Lower lobe of right lung (tissue), 2 donors: ENCODE measurements at regions not wholly inside any gene's neighbourhood (a gene's known extent, or its start where the extent isn't known, plus 50 kb on each side); places are given as distances from the start of the nearest gene placed in this dataset.
A peak's percentile ranks its signal among the peaks of the same experiment; 100 is the strongest.

Experiments used
- ATAC-seq, 2 donors: fragments of 200-7000 bp; cut with Tn5 transposase; one replicate each; pipeline ENCODE4 v1.9.1; 2020 to 2022; ENCODE audit warnings: mild to moderate bottlenecking in 2 of 2, moderate library complexity in 2 of 2
- DNase-seq: peaks from one replicate; pipeline ENCODE4 v3.0.0-alpha.2; 2020
- H3K27ac ChIP-seq: fragments of 200-600 bp; one replicate; pipeline ENCODE4 v1.8.0; 2022
- H3K27me3 ChIP-seq: fragments of 200-600 bp; one replicate; pipeline ENCODE4 v1.8.0; 2022; ENCODE audit warnings: low read depth
- H3K36me3 ChIP-seq: fragments of 200-600 bp; one replicate; pipeline ENCODE4 v1.8.0; 2022; ENCODE audit warnings: mild to moderate bottlenecking
- H3K4me1 ChIP-seq: fragments of 200-600 bp; one replicate; pipeline ENCODE4 v1.8.0; 2022
- H3K4me3 ChIP-seq: fragments of 200-600 bp; one replicate; pipeline ENCODE4 v1.8.0; 2022; ENCODE audit warnings: mild to moderate bottlenecking
- H3K9me3 ChIP-seq: fragments of 200-600 bp; one replicate; pipeline ENCODE4 v1.8.0; 2022
- intact Hi-C: fragments of 100-400 bp; cut with DNase I; formaldehyde crosslinking; loops from one replicate; pipeline ENCODE4 v1.11.0; 2022
- TF ChIP-seq, protein P1 (sequence below): fragments of 200-600 bp; IDR thresholded peaks from one replicate; pipeline ENCODE4 v1.8.0; 2022; ENCODE audit warnings: antibody characterized with exemption, mild to moderate bottlenecking
- donor health status: DM: no; HTN: yes; CAD: no; lungs with severe emphysema.

DNA sequence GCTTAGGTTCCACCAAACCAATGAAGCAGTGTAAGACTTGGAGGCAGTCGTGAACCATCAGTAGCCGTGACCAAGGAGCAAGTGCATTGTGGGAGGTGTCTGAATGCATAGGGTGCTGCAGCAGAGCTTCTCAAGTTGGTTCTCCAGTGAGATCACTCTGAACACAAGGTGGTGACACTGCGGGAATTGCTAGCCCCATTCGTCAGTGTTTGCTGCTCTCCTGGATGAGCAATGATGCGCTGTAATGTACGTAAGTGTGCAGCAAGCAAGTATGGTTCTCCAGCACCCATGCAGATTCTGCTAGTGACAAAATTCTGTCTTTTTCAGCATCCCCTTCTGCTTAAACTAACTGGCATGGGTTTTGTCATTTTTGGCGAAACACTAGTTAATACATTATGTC, 97.6 kb upstream of the HTR2A start:
- intact Hi-C loops = no loop called here
- no peak overlapping the region for H3K4me3 ChIP-seq
- no peaks in the 10 kb centered on the region for H3K4me1 ChIP-seq
- TF ChIP-seq, protein P1, sequence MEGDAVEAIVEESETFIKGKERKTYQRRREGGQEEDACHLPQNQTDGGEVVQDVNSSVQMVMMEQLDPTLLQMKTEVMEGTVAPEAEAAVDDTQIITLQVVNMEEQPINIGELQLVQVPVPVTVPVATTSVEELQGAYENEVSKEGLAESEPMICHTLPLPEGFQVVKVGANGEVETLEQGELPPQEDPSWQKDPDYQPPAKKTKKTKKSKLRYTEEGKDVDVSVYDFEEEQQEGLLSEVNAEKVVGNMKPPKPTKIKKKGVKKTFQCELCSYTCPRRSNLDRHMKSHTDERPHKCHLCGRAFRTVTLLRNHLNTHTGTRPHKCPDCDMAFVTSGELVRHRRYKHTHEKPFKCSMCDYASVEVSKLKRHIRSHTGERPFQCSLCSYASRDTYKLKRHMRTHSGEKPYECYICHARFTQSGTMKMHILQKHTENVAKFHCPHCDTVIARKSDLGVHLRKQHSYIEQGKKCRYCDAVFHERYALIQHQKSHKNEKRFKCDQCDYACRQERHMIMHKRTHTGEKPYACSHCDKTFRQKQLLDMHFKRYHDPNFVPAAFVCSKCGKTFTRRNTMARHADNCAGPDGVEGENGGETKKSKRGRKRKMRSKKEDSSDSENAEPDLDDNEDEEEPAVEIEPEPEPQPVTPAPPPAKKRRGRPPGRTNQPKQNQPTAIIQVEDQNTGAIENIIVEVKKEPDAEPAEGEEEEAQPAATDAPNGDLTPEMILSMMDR = no peak
- ATAC-seq (no peak), DNase-seq (no peak)
- H3K27ac ChIP-seq = no peak overlapping the region
- H3K27me3 ChIP-seq = no peaks in the 10 kb centered on the region
- no peaks in the 10 kb centered on the region for H3K36me3 ChIP-seq
- no peaks in the 10 kb centered on the region for H3K9me3 ChIP-seq

GRCh38 chr13:46992383-46992952, 95.6 kb upstream of the HTR2A start:
- Histone ChIP-seq H3K9me3 (no peaks in the 10 kb centered on the region), H3K4me1 (no peaks in the 10 kb centered on the region), H3K27ac (no peak overlapping the region), H3K36me3 (no peaks in the 10 kb centered on the region), H3K4me3 (no peak overlapping the region), H3K27me3 (no peaks in the 10 kb centered on the region)
- DNase-seq (no peak), ATAC-seq (no peak)
- TF ChIP-seq, protein P1 = no peak
- intact Hi-C loops = no loop called here

DNA sequence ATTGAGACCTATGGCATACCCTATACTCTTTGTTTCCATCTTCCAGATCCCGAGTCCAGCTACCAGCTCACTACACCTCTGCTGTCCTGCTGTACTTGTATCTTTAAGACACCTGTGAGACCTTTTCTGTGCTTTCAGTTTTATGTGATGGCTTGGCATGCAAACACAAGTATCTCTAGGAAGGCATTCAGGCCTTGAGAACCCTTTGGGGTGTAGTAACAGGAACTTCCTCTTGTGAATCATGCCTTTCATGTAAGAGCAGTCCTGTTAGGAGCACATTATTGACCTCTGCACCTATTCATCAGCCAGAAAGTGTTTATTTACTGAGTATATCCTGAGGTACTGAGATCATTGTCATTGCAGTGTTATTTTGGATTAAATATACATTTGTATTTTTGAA, 87.0 kb upstream of the HTR2A start:
- no peak for DNase-seq
- no peaks in the 10 kb centered on the region for H3K9me3 ChIP-seq
- no peak overlapping the region for H3K27ac ChIP-seq
- H3K36me3 ChIP-seq = no peaks in the 10 kb centered on the region
- no peaks in the 10 kb centered on the region for H3K4me1 ChIP-seq
- H3K4me3 ChIP-seq = no peak overlapping the region
- H3K27me3 ChIP-seq = no peaks in the 10 kb centered on the region
- intact Hi-C loops = no loop called here
- TF ChIP-seq, protein P1 = no peak
- ATAC-seq = peak; percentile 26 to 61

DNA sequence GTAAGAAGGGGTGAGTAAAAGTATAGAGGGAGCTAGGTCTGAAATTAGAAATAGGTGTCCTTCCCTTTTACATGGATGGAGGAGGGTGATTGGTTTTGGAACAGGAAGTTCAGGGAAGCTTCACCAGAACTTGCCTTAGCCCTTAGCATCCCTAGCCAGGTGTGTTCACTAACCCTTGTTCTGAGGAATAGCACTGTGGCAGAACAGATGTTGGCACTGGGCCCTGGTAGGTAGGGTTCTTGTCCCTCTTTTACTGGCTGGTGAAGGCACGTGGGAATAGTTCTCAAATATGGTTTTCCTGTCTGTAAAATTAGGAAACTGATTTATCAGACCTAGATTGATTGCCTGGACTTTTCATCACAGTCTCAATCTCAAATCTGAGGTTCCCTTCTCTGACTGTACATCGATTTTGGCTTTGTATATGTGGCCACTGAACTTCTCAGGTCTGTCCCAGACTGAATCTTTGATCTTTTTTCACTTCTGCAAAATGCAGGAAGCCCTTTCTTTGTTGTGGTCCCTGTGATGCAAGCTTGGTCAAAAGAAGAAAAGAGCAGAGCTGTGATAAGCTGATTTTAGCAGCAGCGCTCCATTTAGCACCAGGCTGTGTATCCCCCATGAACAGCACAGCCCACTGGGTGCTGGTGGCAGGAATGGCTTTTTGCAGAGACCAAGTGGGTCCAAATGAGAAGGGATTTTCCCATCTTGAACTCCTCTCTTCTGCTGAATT, 86.2 kb upstream of the HTR2A start:
- TF ChIP-seq, protein P1 = no peak
- no peak for ATAC-seq
- DNase-seq = no peak
- Histone ChIP-seq H3K27me3 (no peaks in the 10 kb centered on the region), H3K36me3 (no peaks in the 10 kb centered on the region), H3K4me3 (no peak overlapping the region), H3K4me1 (no peaks in the 10 kb centered on the region), H3K9me3 (no peaks in the 10 kb centered on the region), H3K27ac (no peak overlapping the region)
- intact Hi-C loops = no loop called here

DNA sequence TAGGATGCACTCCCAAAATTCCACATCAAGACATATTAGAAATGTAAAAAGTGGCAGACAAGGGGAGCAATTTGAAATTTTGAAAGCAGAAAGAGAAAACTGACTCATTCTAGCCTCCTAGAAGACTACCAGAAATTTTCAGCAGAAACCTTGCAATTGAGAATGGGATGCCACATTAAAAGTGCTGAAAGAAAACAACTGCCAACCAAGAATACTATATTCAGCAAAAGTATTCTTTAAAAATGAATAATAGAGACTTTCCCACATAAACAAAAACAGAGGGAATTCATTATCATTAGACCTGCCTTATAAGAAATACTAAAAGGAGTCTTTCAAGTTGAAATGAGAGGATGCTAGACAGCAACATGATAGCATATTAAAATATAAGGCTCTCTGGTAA, 78.3 kb upstream of the HTR2A start:
- TF ChIP-seq, protein P1 = no peak
- no peak for ATAC-seq
- intact Hi-C loops = no loop called here

More for the DNA sequence above, 78.3 kb upstream of the HTR2A start:
- Histone ChIP-seq H3K27me3 (no peaks in the 10 kb centered on the region), H3K36me3 (no peaks in the 10 kb centered on the region), H3K4me3 (no peak overlapping the region), H3K4me1 (no peaks in the 10 kb centered on the region), H3K27ac (no peak overlapping the region), H3K9me3 (peaks cover 8% of the 10 kb centered on the region)
- no peak for DNase-seq
